ENCODE measurements at regions not wholly inside any gene's neighbourhood (a gene's known extent, or its start where the extent isn't known, plus 50 kb on each side); places are given as distances from the start of the nearest gene placed in this dataset.

GRCh38 chr1:239608469-239608868 lies 222.1 kb downstream of the CHRM3 start:
- TF ChIP-seq EZH2 (IDR thresholded peaks at IDR 0.05; ENCODE audit: low read length, missing control alignments) (no peak), CTCF (conservative IDR thresholded peaks at IDR 0.05 in 1 of 2, IDR thresholded peaks at IDR 0.05 in 1 of 2; ENCODE audit: low read depth in 1 of 2, low read length in 2 of 2) (no peak)
